ENCODE measurements at regions not wholly inside any gene's neighbourhood (a gene's known extent, or its start where the extent isn't known, plus 50 kb on each side); places are given as distances from the start of the nearest gene placed in this dataset.

DNA sequence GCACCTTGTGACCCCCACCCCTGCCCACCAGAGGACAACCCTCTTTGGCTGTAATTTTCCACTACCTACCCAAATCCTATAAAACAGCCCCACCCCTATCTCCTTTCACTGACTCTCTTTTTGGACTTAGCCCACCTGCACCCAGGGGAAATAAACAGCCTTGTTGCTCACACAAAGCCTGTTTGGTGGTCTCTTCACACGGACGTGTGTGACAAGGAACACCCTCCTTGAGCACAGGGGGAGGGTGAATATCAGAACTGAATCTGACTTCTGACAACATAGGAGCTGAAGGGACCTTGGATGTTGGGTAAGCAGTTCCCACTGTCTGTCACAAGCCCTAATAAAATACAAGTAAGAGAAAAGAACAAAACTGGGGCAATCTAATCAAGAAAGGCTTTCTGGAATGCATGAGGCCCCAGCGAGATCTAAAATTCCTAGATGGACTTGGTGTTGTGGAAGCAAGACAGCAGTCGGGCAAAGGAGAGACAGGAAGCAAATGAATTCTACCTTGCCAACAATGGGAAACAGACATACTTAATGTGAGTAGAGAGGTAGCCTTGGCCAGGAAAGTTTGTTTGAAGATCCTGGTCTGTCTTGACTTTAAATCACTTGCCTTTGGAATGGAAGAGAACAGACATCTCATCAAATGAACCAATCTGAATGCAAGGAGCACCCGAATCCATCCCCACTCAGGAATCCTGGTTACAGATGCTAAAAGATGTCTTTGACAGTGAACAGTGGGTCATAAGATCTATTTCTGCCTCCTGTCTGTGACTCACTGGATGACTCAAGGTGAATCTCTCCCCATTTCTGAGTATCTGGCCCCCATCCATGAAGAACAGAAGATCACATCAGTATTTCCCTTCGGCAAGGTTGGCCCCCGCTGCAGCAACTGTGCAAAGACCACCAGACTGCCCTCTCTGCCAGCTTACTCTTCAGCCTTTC lies 53.3 kb downstream of the OLFML3 start:
- TF ChIP-seq, protein P1, sequence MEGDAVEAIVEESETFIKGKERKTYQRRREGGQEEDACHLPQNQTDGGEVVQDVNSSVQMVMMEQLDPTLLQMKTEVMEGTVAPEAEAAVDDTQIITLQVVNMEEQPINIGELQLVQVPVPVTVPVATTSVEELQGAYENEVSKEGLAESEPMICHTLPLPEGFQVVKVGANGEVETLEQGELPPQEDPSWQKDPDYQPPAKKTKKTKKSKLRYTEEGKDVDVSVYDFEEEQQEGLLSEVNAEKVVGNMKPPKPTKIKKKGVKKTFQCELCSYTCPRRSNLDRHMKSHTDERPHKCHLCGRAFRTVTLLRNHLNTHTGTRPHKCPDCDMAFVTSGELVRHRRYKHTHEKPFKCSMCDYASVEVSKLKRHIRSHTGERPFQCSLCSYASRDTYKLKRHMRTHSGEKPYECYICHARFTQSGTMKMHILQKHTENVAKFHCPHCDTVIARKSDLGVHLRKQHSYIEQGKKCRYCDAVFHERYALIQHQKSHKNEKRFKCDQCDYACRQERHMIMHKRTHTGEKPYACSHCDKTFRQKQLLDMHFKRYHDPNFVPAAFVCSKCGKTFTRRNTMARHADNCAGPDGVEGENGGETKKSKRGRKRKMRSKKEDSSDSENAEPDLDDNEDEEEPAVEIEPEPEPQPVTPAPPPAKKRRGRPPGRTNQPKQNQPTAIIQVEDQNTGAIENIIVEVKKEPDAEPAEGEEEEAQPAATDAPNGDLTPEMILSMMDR (IDR thresholded peaks at IDR 0.05): no peak

DNA sequence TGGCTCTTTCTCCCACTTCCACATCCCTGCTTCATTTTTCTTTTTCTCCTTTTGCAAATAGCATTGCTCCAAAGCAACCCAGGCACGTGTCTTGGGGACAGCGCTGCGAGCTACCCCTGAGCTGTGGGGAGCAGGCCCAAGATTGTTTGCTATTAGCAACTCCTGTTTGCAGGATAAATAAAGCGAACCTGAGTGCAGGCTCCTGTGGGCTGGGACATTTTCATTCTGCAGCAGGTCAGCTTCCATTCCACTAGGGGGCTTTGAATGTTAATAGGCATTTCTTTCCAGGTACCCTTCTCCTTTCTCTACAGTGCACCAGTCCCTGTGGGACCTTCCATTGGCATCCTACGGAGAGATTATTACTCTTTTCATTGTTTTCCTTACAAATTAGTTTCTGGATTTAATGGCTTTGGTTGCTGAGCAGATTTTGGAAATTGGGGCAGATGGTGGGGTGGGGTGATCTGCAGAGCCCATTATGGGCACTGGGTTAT lies 54.0 kb downstream of the OLFML3 start:
- TF ChIP-seq, protein P1 (IDR thresholded peaks at IDR 0.05): peak; percentile 62

DNA sequence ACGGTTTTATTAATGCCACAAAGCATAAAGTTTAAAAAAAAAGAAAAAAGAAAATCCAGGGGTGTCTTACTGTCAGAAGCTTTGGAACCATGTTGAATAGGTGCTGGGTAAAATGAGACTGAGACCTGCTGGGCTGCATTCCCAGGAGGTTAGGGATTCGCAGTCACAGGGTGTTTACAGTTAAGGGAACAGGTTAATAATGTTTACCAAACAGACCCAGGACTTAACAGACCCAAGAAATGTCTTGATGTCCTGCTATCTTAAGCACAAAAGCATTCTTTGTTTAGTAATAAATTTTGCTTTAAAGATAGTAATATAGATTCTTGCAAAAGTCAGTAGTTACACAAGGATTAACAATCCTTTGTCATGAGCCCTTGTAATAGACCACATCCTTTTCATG lies 54.7 kb downstream of the OLFML3 start:
- TF ChIP-seq, protein P1 (IDR thresholded peaks at IDR 0.05): no peak

DNA sequence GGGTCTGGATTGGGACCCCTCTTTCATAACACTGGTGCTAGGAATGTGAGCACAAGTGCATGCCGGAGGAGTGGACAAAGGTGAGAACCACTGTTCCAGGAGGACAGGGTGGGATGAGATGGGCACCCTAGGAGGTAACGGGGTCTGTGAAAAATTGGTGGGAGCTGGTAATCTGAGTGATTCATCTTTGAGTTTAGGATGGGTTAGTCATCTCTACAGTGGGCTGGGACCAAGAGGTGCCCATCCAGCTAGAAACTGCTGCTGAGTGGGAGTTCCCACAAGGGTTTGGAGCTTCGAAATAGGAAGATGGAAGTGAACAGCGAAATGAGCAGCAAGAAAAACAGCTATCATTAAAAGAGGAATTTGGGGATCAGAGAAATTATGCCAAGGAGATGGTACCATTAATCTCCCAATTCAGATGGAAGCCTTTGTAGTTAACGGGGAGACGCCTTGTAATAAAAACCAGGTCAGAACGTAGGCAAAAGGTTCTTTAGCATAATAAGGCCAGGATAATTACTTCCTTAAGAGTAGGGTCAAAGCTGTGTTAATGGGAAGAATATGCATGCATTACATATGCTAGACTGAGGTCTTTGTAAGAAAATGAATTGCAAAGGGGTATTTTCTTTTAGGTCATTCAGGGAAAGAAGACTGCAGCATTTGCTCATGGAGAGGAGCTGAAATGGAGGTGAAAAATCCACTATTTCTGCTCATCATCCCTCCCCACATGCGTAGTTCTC lies 55.5 kb downstream of the OLFML3 start:
- TF ChIP-seq, protein P1 (IDR thresholded peaks at IDR 0.05): no peak

DNA sequence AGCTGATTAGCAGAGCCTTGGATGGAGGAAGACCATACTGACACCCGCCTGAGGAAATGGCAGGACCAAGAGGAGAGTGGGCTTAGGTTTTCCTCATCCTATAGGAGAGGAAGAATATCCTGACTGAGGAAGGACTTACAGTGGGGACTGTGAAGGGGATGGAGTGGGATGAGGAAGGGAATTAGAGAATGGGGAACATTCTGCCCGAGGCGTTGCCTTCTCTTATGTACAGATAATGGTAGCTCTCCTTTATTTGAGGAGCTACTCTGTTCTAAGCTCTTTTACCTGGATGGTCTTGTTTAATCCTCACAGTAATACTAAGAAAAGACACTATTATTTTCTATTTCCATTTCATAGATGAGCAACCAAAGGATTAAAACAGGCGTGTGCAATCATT lies 56.0 kb downstream of the OLFML3 start:
- TF ChIP-seq, protein P1 (IDR thresholded peaks at IDR 0.05): no peak

DNA sequence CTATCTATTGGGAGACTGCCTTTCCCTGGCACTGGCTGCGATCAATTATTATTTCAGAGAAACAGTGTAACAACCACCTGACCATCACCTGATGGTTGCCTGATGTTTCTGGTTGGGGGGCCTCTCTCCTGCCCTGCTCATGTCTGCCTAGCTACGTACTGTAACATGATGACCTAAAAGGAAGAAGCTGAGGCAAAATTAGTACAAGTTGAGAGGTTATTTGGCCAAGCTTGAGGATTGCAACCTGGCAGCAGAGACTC lies 58.3 kb downstream of the OLFML3 start:
- TF ChIP-seq, protein P1 (IDR thresholded peaks at IDR 0.05): no peak

DNA sequence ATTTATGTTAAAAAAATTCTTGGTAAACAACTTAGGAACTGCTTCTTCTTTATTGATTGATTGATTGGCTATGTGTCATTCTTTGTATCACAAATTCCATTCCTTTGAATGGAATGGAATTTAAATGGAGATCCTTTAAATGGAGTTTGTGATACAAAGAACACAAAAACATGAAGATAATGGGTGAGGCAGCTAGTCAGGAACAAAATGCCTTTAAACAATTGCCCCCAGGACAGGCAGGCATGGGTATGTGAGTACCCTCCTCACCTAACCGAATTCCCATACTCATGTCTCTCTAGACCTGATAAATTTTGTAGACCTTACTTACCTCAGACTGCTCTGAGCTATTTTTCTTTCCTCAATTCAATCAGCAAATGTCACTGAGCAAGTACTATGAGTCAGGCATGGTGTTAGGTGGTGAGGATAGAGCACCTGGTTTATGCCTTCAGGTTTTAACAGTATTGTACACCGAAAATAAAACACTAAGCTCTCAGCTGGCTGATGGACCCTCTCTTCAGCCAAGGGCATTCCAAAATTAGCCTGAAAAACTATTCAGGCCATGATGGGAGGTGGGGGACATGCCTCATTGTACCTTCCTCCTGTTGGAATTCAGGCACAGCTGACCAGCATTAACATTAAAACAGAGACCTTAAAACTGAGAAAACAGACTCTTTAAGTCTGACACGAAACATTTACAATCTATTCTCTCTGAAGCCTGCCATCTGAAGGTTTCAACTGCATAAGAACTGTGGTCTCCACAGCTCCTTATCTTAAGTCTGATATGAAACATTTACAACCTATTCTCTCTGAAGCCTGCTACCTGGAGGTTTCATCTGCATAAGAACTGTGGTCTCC lies 58.9 kb downstream of the OLFML3 start:
- TF ChIP-seq, protein P1 (IDR thresholded peaks at IDR 0.05): no peak

Data from LNCAP (cell line).